Osteoblast (primary cell): ENCODE measurements at regions not wholly inside any gene's neighbourhood (a gene's known extent, or its start where the extent isn't known, plus 50 kb on each side); places are given as distances from the start of the nearest gene placed in this dataset.

Source experiments
- DNase-seq: peaks from one replicate; pipeline ENCODE4 v3.0.0; 2011; ENCODE audit warnings: low spot score, mixed read lengths; ENCODE audit not compliant: insufficient read length; ENCODE audit errors: missing footprints
- H2AFZ ChIP-seq: 2 replicates; pipeline ENCODE4 v1.6.0; 2011; ENCODE audit warnings: mild to moderate bottlenecking, low read length
- H3K27ac ChIP-seq: 2 replicates; pipeline ENCODE4 v1.5.1; 2011; ENCODE audit warnings: mild to moderate bottlenecking, low read depth, low read length, moderate library complexity
- H3K27me3 ChIP-seq: 2 replicates; pipeline ENCODE4 v1.6.0; 2012; ENCODE audit warnings: mild to moderate bottlenecking, control low read depth, inconsistent platforms, low read length, moderate library complexity; ENCODE audit not compliant: insufficient read depth
- H3K36me3 ChIP-seq: 2 replicates; pipeline ENCODE4 v1.5.1; 2011; ENCODE audit warnings: mild to moderate bottlenecking, low read length, control low read depth, moderate library complexity; ENCODE audit not compliant: insufficient read depth
- H3K4me1 ChIP-seq: 2 replicates; pipeline ENCODE4 v1.5.1; 2011; ENCODE audit warnings: mild to moderate bottlenecking, low read length, control low read depth, moderate library complexity; ENCODE audit not compliant: insufficient read depth
- H3K4me2 ChIP-seq: 2 replicates; pipeline ENCODE4 v1.6.0; 2011; ENCODE audit warnings: mild to moderate bottlenecking, low read length; ENCODE audit not compliant: insufficient read depth
- H3K4me3 ChIP-seq: fragments of 200-600 bp; sonication (generic); 3 replicates; pipeline ENCODE4 v1.5.1; 2012; ENCODE audit warnings: mild to moderate bottlenecking, low read length, inconsistent platforms; ENCODE audit not compliant: insufficient read depth
- H3K79me2 ChIP-seq: 2 replicates; pipeline ENCODE4 v1.6.0; 2012; ENCODE audit warnings: mild to moderate bottlenecking, low read length, control low read depth, inconsistent platforms; ENCODE audit not compliant: insufficient read depth
- H3K9me3 ChIP-seq: 2 replicates; pipeline ENCODE4 v1.5.1; 2011; ENCODE audit warnings: low read depth, low read length, control low read depth
- H4K20me1 ChIP-seq: 2 replicates; pipeline ENCODE4 v1.6.0; 2012; ENCODE audit warnings: mild to moderate bottlenecking, low read length, control low read depth; ENCODE audit not compliant: insufficient read depth
- CTCF ChIP-seq: IDR thresholded peaks from 2 replicates; pipeline ENCODE4 v1.5.1; 2011; ENCODE audit warnings: mild to moderate bottlenecking, low read depth, low read length, moderate library complexity; ENCODE audit errors: extremely low read depth

GRCh38 chr2:9082158-9082557 is 78.7 kb upstream of the MBOAT2 start:
- Histone ChIP-seq H3K4me2 (no peak overlapping the region), H3K4me1 (peaks cover 21% of the 10 kb centered on the region), H4K20me1 (no peaks in the 10 kb centered on the region), H3K27ac (no peak overlapping the region), H3K79me2 (no peaks in the 10 kb centered on the region), H3K4me3 (no peak overlapping the region), H3K36me3 (no peaks in the 10 kb centered on the region), H2AFZ (no peak overlapping the region), H3K27me3 (no peaks in the 10 kb centered on the region), H3K9me3 (peaks cover 2% of the 10 kb centered on the region)
- DNase-seq, result no peak
- TF ChIP-seq CTCF, result no peak

- Histone ChIP-seq H2AFZ (no peak overlapping the region), H4K20me1 (no peaks in the 10 kb centered on the region), H3K9me3 (peaks cover 2% of the 10 kb centered on the region), H3K27me3 (no peaks in the 10 kb centered on the region), H3K36me3 (no peaks in the 10 kb centered on the region), H3K79me2 (no peaks in the 10 kb centered on the region), H3K4me3 (no peak overlapping the region), H3K27ac (no peak overlapping the region), H3K4me1 (peaks cover 17% of the 10 kb centered on the region), H3K4me2 (no peak overlapping the region)
- no peak for DNase-seq
- TF ChIP-seq CTCF, result no peak
Observed at GRCh38 chr2:9081750-9082149, 78.3 kb upstream of the MBOAT2 start.

GRCh38 chr2:9078405-9078804 is 74.9 kb upstream of the MBOAT2 start:
- Histone ChIP-seq H3K36me3 (no peaks in the 10 kb centered on the region), H4K20me1 (no peaks in the 10 kb centered on the region), H2AFZ (no peak overlapping the region), H3K79me2 (no peaks in the 10 kb centered on the region), H3K9me3 (peaks cover 2% of the 10 kb centered on the region), H3K4me2 (no peak overlapping the region), H3K27me3 (no peaks in the 10 kb centered on the region), H3K27ac (no peak overlapping the region), H3K4me3 (no peak overlapping the region), H3K4me1 (no peaks in the 10 kb centered on the region)
- DNase-seq, result no peak
- TF ChIP-seq CTCF, result no peak

GRCh38 chr2:9077691-9078090 is 74.2 kb upstream of the MBOAT2 start:
- H3K4me2 ChIP-seq, result no peak overlapping the region
- H3K36me3 ChIP-seq, result no peaks in the 10 kb centered on the region
- no peak for TF ChIP-seq CTCF
- H3K79me2 ChIP-seq, result no peaks in the 10 kb centered on the region
- peaks cover 2% of the 10 kb centered on the region for H3K9me3 ChIP-seq
- H3K27ac ChIP-seq, result no peak overlapping the region
- H3K4me1 ChIP-seq, result no peaks in the 10 kb centered on the region
- no peak for DNase-seq
- H4K20me1 ChIP-seq, result no peaks in the 10 kb centered on the region
- H3K27me3 ChIP-seq, result no peaks in the 10 kb centered on the region
- peak overlapping the region; percentile 44 for H2AFZ ChIP-seq
- no peak overlapping the region for H3K4me3 ChIP-seq
